Right atrium auricular region (tissue), 2 donors: ENCODE measurements at regions not wholly inside any gene's neighbourhood (a gene's known extent, or its start where the extent isn't known, plus 50 kb on each side); places are given as distances from the start of the nearest gene placed in this dataset.

Experiments used
- DNase-seq: peaks from one replicate; pipeline ENCODE4 v3.0.0-alpha.2; 2019; ENCODE audit warnings: low spot score
- H3K27ac ChIP-seq, 2 donors: fragments of 200-600 bp; sonication (generic); 1 replicate in 1 of 2; 2 replicates in 1 of 2; pipeline ENCODE4 v1.5.1; 2016 to 2019
- H3K27me3 ChIP-seq, 2 donors: fragments of 200-600 bp; sonication (generic); one replicate each; pipeline versions ENCODE4 v1.5.1 to v1.6.0; 2017 to 2019
- H3K36me3 ChIP-seq: fragments of 200-600 bp; sonication (generic); one replicate; pipeline ENCODE4 v1.5.1; 2016
- H3K4me1 ChIP-seq, 2 donors: fragments of 200-600 bp; sonication (generic); one replicate each; pipeline versions ENCODE4 v1.5.1 to v1.6.0; 2017 to 2019
- H3K4me3 ChIP-seq, 2 donors: fragments of 200-600 bp; sonication (generic); 1 replicate in 1 of 2; 2 replicates in 1 of 2; pipeline ENCODE4 v1.5.1; 2017 to 2019; ENCODE audit warnings: mild to moderate bottlenecking in 1 of 2, moderate library complexity in 1 of 2
- H3K9me3 ChIP-seq, 2 donors: fragments of 200-600 bp; sonication (generic); one replicate each; pipeline ENCODE4 v1.5.1; 2019
- CTCF ChIP-seq, 2 donors: fragments of 200-600 bp; sonication (generic); IDR thresholded peaks; one replicate each; pipeline ENCODE4 v1.5.1; 2019; ENCODE audit warnings: antibody characterized with exemption in 2 of 2

- Histone ChIP-seq H3K4me1 (peaks cover 0 to 7% of the 10 kb centered on the region in 2 donors), H3K27me3 (no peaks in the 10 kb centered on the region), H3K27ac (no peak overlapping the region), H3K4me3 (no peak overlapping the region), H3K36me3 (no peaks in the 10 kb centered on the region), H3K9me3 (no peaks in the 10 kb centered on the region)
- no peak for DNase-seq
- TF ChIP-seq CTCF (IDR thresholded peaks at IDR 0.05) = peak; percentile 71 to 77
Observed at GRCh38 chr3:115217678-115218451, 70.8 kb upstream of the ZBTB20 start.

DNA sequence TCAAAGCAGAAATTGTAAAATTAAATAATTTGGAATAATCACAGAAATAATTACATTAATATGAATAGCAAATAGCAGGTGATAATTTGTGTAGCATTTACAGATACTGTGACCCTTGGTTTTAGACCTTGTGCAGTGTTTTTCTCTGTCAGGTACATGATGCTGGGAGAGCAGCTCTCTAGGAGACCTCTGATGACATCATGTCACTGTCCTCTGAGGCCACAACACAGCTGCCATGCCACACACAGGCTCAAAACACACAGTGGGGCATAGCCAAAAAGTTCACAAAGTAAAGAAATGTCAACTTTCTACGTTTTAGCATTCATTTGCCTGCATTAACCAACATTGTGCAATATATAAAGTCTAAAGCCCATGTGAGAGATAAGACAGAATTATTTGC is 71.8 kb upstream of the ZBTB20 start:
- DNase-seq = no peak
- H3K27ac ChIP-seq = no peak overlapping the region
- no peak overlapping the region for H3K4me3 ChIP-seq
- H3K36me3 ChIP-seq = no peaks in the 10 kb centered on the region
- no peaks in the 10 kb centered on the region for H3K27me3 ChIP-seq
- no peak for TF ChIP-seq CTCF (IDR thresholded peaks at IDR 0.05)
- no peaks in the 10 kb centered on the region for H3K9me3 ChIP-seq
- H3K4me1 ChIP-seq = peaks cover 0 to 7% of the 10 kb centered on the region in 2 donors

GRCh38 chr3:115224687-115225086 is 77.6 kb upstream of the ZBTB20 start:
- TF ChIP-seq CTCF (IDR thresholded peaks at IDR 0.05) = no peak
- H3K9me3 ChIP-seq = no peaks in the 10 kb centered on the region
- no peak for DNase-seq

DNA sequence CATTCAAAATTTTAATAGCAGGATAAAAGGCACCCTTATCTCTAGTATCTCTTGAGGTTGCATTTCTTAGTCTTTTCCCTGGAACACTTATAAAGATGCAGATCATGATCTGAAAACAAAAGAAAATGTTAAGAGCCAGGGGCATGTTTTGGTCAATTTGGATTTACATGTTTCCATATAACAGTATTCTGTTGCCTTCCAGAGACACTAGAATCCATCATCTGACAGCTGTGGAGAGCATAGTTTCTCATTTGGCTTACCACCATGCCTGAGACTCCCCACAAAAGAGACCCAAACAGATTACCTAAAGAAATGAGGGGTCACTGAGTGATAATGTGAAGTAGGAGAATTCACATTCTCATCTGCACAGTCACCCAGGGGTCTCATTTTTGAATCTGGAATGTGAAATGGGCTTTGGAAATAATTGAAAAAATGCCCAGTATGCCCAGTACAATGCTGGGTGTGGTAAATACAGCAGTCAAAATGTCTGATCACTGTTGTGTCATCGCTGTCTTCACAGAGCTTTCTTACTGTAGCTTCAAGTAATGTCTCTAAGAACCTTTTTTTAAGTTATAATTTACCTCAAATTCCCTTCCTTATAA is 79.9 kb upstream of the ZBTB20 start:
- Histone ChIP-seq H3K27me3 (no peaks in the 10 kb centered on the region), H3K9me3 (no peaks in the 10 kb centered on the region), H3K36me3 (no peaks in the 10 kb centered on the region), H3K27ac (no peak overlapping the region), H3K4me3 (no peak overlapping the region), H3K4me1 (no peaks in the 10 kb centered on the region)
- no peak for TF ChIP-seq CTCF (IDR thresholded peaks at IDR 0.05)
- DNase-seq = no peak

More at GRCh38 chr3:115224687-115225086, 77.6 kb upstream of the ZBTB20 start:
- H3K4me3 ChIP-seq = no peak overlapping the region
- no peaks in the 10 kb centered on the region for H3K36me3 ChIP-seq
- H3K4me1 ChIP-seq = no peaks in the 10 kb centered on the region
- H3K27me3 ChIP-seq = no peaks in the 10 kb centered on the region
- no peak overlapping the region for H3K27ac ChIP-seq

DNA sequence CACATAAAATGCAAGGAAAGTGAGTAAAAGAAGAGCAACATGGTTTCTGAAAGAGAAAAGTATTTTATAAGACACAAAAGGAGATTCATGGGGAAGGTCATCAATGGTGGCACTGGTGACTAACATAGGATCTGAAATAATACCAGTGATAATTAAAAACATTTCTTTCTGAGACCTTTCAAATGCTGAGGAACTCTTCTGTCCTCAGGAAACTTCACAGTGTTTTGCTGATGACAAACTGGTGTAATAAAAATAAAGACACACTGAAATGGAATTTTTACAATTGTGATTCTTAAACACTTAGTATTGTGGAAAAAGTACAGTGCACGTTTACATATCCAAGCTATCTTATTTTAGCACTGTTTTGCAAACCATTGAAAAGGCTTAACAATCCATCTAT is 80.4 kb upstream of the ZBTB20 start:
- no peak for DNase-seq
- no peak for TF ChIP-seq CTCF (IDR thresholded peaks at IDR 0.05)
- Histone ChIP-seq H3K27me3 (no peaks in the 10 kb centered on the region), H3K36me3 (no peaks in the 10 kb centered on the region), H3K9me3 (no peaks in the 10 kb centered on the region), H3K4me1 (no peaks in the 10 kb centered on the region), H3K4me3 (no peak overlapping the region), H3K27ac (no peak overlapping the region)
